ENCODE measurements at regions not wholly inside any gene's neighbourhood (a gene's known extent, or its start where the extent isn't known, plus 50 kb on each side); places are given as distances from the start of the nearest gene placed in this dataset.

GRCh38 chr13:83794583-83794982 lies 87.7 kb downstream of the SLITRK1 start:
- dilution Hi-C loops (cut with HindIII; ENCODE audit: low sequenced_read_pairs, unreplicated experiment), result no loop called here
- no CpG with 5 or more reads among the region's 2 CpGs for WGBS, 2 experiments (ENCODE audit: extremely low coverage in 2 of 2, insufficient read length in 1 of 2)

More at GRCh38 chr13:83794583-83794982, 87.7 kb downstream of the SLITRK1 start:
- H4K8ac ChIP-seq (ENCODE audit: low read depth in 2 of 2, low read length in 2 of 2), result no peak overlapping the region
- H4K5ac ChIP-seq (ENCODE audit: low read depth, low read length), result no peak overlapping the region
- peaks cover 2% of the 10 kb centered on the region; the same call in 1 of the 2 replicates for H3K9me3 ChIP-seq (ENCODE audit: control insufficient read depth, insufficient read depth, low read length)
- H2BK20ac ChIP-seq (ENCODE audit: low read depth, low read length), result no peak overlapping the region
- no peaks in the 10 kb centered on the region for H3K4me1 ChIP-seq (ENCODE audit: control insufficient read depth, insufficient read depth, low read length)
- H4K91ac ChIP-seq (ENCODE audit: insufficient read depth, low read depth, low read length), result no peak overlapping the region
- no TSS peak for BruUV-seq (replicated peaks)
- no peaks in the 10 kb centered on the region for H3K79me1 ChIP-seq (ENCODE audit: low read depth in 1 of 2, low read length in 2 of 2)
- H3K23ac ChIP-seq (ENCODE audit: low read depth, low read length), result no peak overlapping the region
- H2BK5ac ChIP-seq (ENCODE audit: low read depth, low read length, poor library complexity, severe bottlenecking), result no peak overlapping the region
- ATAC-seq (ENCODE audit: low read depth), result no peak
- no peak overlapping the region for H3K18ac ChIP-seq (ENCODE audit: low read depth, low read length)
- DNase-seq, result no peak
- no peak overlapping the region for H3K4ac ChIP-seq (ENCODE audit: low read depth, low read length)
- no peak overlapping the region for H3K14ac ChIP-seq (replicated peaks; ENCODE audit: low read depth, low read length)
- H2AK5ac ChIP-seq (ENCODE audit: low read depth, low read length), result no peak overlapping the region
- TF ChIP-seq CTCF (conservative IDR thresholded peaks at IDR 0.05; ENCODE audit: low read depth, low read length), result no peak
- TF ChIP-seq CHD1 (IDR thresholded peaks at IDR 0.05; ENCODE audit: low read depth, low read length), result no peak
- TF ChIP-seq BHLHE40 (IDR thresholded peaks at IDR 0.05; ENCODE audit: low read depth, low read length), result no peak
- TF ChIP-seq MAZ (IDR thresholded peaks at IDR 0.05; ENCODE audit: borderline replicate concordance, low read depth, low read length), result no peak
- TF ChIP-seq NFE2L2 (IDR thresholded peaks at IDR 0.05; ENCODE audit: low read depth, low read length), result no peak
- no peak for TF ChIP-seq RAD21 (IDR thresholded peaks at IDR 0.05; ENCODE audit: low read length)
- TF ChIP-seq MAFK (IDR thresholded peaks at IDR 0.05; ENCODE audit: low read depth, low read length), result no peak
- TF ChIP-seq RFX5 (IDR thresholded peaks at IDR 0.05; ENCODE audit: low read depth, low read length), result no peak
- TF ChIP-seq POLR2A (IDR thresholded peaks at IDR 0.05; ENCODE audit: low read depth, low read length), result no peak
- TF ChIP-seq MXI1 (IDR thresholded peaks at IDR 0.05; ENCODE audit: borderline replicate concordance, low read depth, low read length), result no peak
- TF ChIP-seq FOS (IDR thresholded peaks at IDR 0.05; ENCODE audit: low read depth, low read length), result no peak
- no peak for TF ChIP-seq USF2 (IDR thresholded peaks at IDR 0.05; ENCODE audit: low read depth, low read length)
- no peak for TF ChIP-seq ELK1 (IDR thresholded peaks at IDR 0.05; ENCODE audit: borderline replicate concordance, low read depth, low read length)
- TF ChIP-seq CEBPB (IDR thresholded peaks at IDR 0.05; ENCODE audit: low read depth, low read length), result no peak
- no peak for TF ChIP-seq SMC3 (IDR thresholded peaks at IDR 0.05; ENCODE audit: low read depth, low read length)
- no peak for TF ChIP-seq RCOR1 (IDR thresholded peaks at IDR 0.05; ENCODE audit: insufficient replicate concordance, low read length)
- H3K4me3 ChIP-seq (ENCODE audit: insufficient read depth, low read depth, low read length), result no peak overlapping the region
- H3K9ac ChIP-seq (ENCODE audit: low read depth, low read length), result no peak overlapping the region
- H3K27ac ChIP-seq (ENCODE audit: insufficient read depth, low read length), result no peak overlapping the region
- intact Hi-C loops (cut with micrococcal nuclease), result no loop called here
- H2AFZ ChIP-seq (replicated peaks; ENCODE audit: low read length, poor library complexity), result no peak overlapping the region
- no peaks in the 10 kb centered on the region for H3K27me3 ChIP-seq (ENCODE audit: control insufficient read depth, insufficient read depth, low read length)
- no peaks in the 10 kb centered on the region for H4K20me1 ChIP-seq (ENCODE audit: insufficient read depth, low read length)
- H3K36me3 ChIP-seq (ENCODE audit: control insufficient read depth, insufficient read depth, low read length), result no peaks in the 10 kb centered on the region
- H2BK120ac ChIP-seq (ENCODE audit: low read depth, low read length), result no peak overlapping the region
- H2BK15ac ChIP-seq (ENCODE audit: low read depth, low read length), result no peak overlapping the region
- CTCF ChIA-PET, result no interaction called here
- in situ Hi-C loops (cut with MboI; ENCODE audit: low sequenced_read_pairs), result no loop called here
- H3K9me1 ChIP-seq (ENCODE audit: insufficient read depth, low read length), result no peaks in the 10 kb centered on the region
- H3K4me2 ChIP-seq (ENCODE audit: low read depth, low read length), result no peak overlapping the region
- no peak overlapping the region for H2AK9ac ChIP-seq (replicated peaks; ENCODE audit: low read depth, low read length, poor library complexity)
- H3K56ac ChIP-seq (ENCODE audit: extremely low read depth, insufficient read depth, low read length), result no peak overlapping the region
- POLR2A ChIA-PET (ENCODE audit: unreplicated experiment), result no interaction called here

Measured in IMR-90 (cell line).